GDM1 (cell line): ENCODE measurements at regions not wholly inside any gene's neighbourhood (a gene's known extent, or its start where the extent isn't known, plus 50 kb on each side); places are given as distances from the start of the nearest gene placed in this dataset.
A peak's percentile ranks its signal among the peaks of the same experiment; 100 is the strongest.
"Not testable (repeated sequence)": the region's sequence is repeated elsewhere in the genome, so short reads cannot be mapped to it uniquely, and the experiment has no call there.

Source experiments
- DNase-seq: peaks from one replicate; lab custom pipeline; 2025; lab: John Stamatoyannopoulos, UW

DNA sequence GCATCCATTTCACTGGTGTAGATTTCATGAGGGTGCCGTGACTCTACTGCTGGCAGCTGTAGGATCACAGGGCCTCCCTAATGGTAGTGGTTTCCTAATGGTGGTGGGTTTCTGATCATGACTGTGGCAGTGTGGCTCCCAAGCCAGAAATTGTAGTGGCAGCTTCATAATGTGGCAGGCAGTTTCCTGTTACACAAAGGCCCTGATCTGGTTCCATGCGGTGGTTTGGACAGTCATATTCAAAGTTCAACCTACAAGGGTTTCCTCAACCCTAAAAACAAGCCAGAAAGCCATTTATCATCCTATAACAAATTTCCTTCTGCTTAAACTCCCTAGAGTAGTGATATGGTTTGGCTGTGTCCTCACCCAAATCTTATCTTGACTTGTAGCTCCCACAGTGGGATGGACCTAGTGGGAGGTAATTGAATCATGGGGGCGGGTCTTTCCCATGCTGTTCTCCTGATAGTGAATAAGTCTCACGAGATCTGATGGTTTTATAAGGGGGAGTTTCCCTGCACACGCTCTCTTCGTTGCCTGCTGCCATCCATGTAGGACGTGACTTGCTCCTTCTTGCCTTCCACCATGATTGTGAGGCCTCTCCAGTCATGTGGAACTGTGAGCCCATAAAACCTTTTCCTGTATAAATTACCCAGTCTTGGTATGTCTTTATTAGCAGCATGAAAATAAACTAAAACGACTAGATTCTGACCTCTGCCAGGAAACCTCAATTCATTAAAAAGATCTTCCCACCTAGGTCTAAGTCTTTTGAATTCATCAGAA, 257.1 kb downstream of the EFCAB11 start:
- DNase-seq: no peak

DNA sequence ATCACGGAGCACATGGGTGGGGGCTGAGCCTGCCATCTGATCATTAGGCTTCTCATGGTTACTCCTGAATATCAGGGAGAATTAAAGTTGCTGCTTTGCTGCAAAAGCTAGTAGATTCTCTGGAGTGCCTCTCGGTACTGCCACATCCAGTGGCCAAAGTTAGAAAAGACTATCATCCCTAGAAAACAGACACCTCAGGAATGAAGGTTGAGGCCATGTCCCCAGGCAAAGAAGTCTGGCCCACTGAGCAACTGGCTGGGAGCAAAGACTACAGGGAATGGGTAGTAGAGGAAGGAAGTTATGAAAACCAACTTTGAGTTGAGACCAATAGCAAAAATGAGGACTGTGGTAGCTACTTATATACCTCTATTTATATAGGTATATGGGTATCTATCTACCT, 258.7 kb downstream of the EFCAB11 start:
- no peak for DNase-seq

GRCh38 chr14:89690139-89690538, 264.4 kb downstream of the EFCAB11 start:
- DNase-seq: no peak

- not testable (repeated sequence) for DNase-seq
Measured at GRCh38 chr14:89689711-89690110, 264.8 kb downstream of the EFCAB11 start.

DNA sequence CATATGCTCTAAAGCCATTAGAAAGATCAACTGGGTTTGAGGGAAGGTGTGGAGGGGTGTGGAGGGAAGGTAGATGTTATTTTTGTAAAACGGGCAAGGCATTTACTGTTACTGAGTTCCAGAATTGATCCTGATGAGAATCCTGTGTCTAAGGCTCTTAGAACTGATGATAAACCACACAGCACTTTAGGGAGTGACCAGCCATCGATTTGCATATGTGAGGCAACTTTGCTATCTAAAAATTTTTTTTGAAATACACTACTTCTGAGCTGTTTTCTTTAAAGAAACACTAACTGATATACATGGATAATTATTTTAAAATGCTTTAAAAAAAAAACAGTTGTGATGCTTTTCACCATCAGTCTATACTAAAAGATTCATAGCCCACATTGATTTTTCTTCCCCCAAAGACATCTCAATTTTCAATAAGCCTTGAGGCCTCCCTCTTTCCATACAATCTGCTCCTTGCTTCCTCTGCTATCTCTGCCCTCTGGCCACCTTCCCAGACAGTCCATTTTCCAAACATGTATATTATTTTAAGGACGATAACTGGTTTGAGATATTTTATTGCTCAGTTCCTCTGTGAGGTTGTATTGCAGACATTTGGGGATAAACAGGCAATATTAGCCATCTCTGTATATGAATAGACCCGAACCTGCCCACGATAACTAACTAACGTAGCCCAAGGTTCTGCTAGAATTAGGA, 265.9 kb downstream of the EFCAB11 start:
- DNase-seq: no peak

GRCh38 chr14:89687129-89687528, 267.4 kb downstream of the EFCAB11 start:
- DNase-seq: not testable (repeated sequence)

DNA sequence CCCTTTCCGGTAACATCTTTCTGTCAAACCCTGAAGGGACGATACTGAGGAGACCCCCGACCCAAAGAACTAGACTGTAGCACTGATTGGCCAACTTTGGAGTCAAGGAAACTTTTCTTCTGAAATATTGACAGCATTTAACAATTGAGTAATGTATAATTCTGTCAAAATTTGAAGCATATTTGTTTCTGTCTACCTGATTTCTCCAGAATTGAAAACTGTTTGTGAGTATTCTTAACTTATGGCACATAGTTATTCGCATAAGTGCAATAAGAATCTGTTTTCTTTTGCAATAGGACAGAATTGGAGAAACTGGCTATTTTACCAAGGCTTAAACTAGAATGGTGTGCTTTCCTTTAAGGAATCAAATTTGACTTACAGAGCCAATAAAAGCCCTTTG, 267.1 kb upstream of the FOXN3 start:
- DNase-seq: no peak

DNA sequence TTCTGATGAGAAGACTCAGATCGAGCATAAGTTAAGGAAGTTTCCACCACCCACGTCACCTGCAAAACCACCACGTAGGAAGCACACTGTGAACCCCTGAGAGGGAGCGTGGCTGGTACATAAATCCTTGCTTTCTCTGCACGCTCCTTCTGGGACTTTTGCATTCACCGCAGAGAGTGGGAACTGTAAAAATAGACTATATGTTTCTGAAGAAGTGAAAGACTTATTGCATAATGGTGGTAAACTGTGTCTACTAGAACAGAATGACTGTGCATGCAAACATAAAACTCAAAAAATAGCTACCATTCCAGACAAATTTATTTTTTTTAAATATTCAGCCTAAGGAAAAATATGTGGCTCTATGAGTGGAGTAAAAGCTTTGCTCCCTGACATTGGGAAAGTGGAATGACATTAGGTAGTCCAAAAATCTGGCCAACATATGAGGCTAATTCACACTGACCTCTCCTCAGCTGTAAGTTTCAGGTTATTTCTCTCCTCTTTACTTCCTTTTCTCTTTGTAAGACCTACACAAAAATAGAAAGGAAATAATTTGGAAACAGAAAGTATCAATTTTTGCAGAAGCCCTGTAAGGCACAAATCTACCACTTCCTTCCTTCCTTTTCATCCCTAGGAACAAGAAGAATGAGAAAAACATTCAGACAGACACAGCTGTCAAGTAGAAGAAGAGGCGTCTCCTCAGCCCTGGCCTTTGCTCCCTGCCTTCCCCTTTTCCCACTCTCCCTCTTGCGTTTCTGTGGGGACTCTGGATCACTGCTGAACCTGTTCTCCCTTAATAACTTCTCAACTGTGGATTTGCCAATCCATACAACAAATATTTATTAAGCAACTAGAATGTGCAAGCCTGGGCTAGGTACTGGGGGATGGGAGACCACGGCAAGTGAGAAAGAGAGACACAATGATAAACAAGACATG, 264.3 kb upstream of the FOXN3 start:
- DNase-seq: no peak

DNA sequence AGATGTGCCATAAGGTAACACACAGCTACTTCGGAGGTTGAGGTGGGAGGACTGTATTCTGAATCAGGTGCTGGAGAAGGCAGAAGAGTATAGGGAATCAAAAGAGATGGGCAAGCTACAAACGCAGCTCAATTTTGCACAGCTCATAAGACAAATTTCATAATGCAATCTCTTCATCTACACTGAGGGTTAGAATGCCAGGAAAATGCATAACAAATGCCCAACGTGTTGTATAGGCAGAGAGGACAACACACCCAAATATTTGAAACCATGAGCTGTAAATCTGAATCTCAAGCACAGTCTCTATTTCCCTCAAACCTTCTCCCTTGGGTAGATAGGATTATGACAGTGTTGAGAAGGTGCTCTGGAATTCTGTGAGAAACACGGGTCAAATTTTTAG, 263.1 kb upstream of the FOXN3 start:
- DNase-seq: no peak

- DNase-seq: no peak
Measured at GRCh38 chr14:89678768-89679167, 261.7 kb upstream of the FOXN3 start.

- no peak for DNase-seq
Measured at GRCh38 chr14:89675590-89675989, 258.6 kb upstream of the FOXN3 start.

- DNase-seq: no peak
Measured at GRCh38 chr14:89674936-89675335, 257.9 kb upstream of the FOXN3 start.

- no peak for DNase-seq
Measured at GRCh38 chr14:89674240-89674639, 257.2 kb upstream of the FOXN3 start.

- DNase-seq: no peak
Measured at GRCh38 chr14:89673512-89674225, 256.6 kb upstream of the FOXN3 start.

DNA sequence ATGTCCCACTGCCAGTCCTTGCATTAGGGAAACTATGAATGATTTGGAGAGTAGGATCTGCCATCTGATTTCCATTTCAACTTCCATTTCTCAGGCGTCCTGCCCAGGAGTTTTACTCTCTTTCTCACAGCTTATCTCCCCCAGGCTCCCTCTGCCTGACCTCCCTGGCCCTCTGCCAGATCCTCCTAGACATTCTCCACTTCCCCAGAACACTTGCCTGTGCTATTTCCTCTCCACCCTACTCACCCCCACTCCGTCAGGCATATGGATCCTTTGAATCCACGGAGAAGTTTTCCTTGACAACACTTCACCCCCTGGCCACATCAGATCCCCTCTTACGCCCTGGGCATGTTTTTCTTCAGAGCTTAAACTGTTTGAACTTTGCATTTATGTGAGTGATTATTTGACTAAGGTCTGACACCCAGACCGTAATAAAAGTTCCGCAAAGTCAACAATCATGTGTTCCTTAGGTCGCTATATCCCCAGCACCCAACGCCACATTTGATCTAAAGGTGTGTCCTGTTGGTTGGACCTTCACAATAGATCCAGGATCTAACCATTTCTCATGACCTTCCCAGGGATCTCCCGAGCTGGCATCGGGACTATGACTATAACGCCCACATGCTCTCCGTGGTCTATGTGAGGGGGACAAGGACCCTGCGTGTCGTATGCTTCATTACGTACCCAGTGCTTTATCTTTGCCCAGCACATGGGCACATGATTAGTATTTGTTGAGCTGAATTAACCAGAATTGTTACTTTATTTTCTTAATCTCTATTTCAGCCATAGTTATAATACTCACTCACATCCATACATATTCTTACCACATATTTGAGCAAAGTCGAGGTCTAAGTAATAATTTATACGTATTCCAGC, 255.8 kb upstream of the FOXN3 start:
- no peak for DNase-seq

- DNase-seq: peak; percentile 98
Measured at GRCh38 chr14:89669193-89669592, 252.2 kb upstream of the FOXN3 start.

- no peak for DNase-seq
Measured at GRCh38 chr14:89667983-89668382, 250.9 kb upstream of the FOXN3 start.

DNA sequence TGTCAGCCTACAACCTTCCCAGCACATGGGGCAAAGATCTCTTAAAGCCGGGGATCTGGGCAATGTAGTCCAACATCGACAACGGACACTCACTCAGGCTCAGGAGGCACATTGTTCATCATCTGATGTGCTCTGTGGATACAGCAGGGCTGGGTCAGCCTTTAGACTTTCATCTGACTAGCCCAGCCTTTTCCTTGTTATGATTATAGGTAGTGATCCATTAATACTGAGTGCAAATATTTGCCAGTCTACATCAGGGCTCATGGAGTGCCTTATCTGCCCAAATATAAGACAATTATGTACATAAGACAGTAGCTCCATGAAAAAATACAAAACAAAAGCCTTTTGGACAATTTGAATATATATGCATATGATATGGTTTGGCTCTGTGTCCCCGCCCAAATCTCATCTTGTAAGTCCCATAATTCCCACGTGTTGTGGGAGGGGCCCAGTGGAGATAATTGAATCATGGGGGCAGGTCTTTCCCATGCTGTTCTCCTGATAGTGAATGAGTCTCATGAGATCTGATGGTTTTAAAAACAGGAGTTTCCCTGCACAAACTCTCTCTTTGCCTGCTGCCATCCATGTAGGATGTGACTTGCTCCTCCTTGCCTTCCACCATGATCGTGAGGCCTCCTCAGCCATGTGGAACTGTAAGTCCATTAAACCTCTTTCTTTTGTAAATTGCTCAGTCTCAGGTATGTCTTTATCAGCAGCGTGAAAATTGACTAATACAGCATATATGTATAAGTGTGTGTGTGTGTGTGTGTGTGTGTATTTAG, 248.5 kb upstream of the FOXN3 start:
- DNase-seq: not testable (repeated sequence)

- DNase-seq: no peak
Measured at GRCh38 chr14:89661392-89661791, 244.4 kb upstream of the FOXN3 start.

- DNase-seq: not testable (repeated sequence)
Measured at GRCh38 chr14:89660625-89661233, 243.7 kb upstream of the FOXN3 start.
